K562 (cell line): ENCODE measurements at regions not wholly inside any gene's neighbourhood (a gene's known extent, or its start where the extent isn't known, plus 50 kb on each side); places are given as distances from the start of the nearest gene placed in this dataset.

Experiments used
- ATAC-seq: fragments of 200-7000 bp; cut with Tn5 transposase; 3 replicates; pipeline ENCODE4 v1.9.1; 2020; ENCODE audit warnings: moderate library complexity
- BruUV-seq: library from RNA; stranded (reverse); fragments of 400-500 nt; replicated peaks from 2 replicates; lab custom pipeline; 2021; lab: Mats Ljungman, UMichigan
- CTCF ChIA-PET: fragments of 300-600 bp; formaldehyde crosslinking; extraction: SDS; loops from one replicate; lab custom pipeline; 2021; ENCODE audit warnings: low intra/inter-chr PET ratio; lab: Yijun Ruan, JAX
- POLR2A ChIA-PET: fragments of 300-600, 350-650 bp; sonication (Branson Sonifier 250); formaldehyde crosslinking; extraction: SDS; loops from one replicate; lab custom pipeline; 2021; ENCODE audit warnings: antibody characterized with exemption, inconsistent platforms; lab: Yijun Ruan, JAX
- DNase-seq, 4 experiments: peaks; one replicate each; pipeline versions ENCODE4 v3.0.0 to v3.0.0-alpha.2; 2011 to 2018; ENCODE audit warnings: low spot score in 3 of 4, mixed read lengths in 3 of 4; ENCODE audit errors: extremely low read depth in 1 of 4
- FAIRE-seq: peaks from 2 replicates; lab custom pipeline; 2011; peaks lifted over from hg19 to GRCh38; lab: Jason Lieb, UNC
- H2AFZ ChIP-seq: 2 replicates; pipeline ENCODE4 v1.6.0; 2011; ENCODE audit warnings: low read depth, low read length, control low read depth, inconsistent platforms
- H3K27ac ChIP-seq: fragments of 200-600 bp; 3 replicates; pipeline ENCODE4 v1.8.0; 2011; ENCODE audit warnings: low read depth, mild to moderate bottlenecking, control low read depth, inconsistent platforms, low read length, moderate library complexity, mixed read lengths; ENCODE audit errors: extremely low read depth
- H3K27me3 ChIP-seq, 2 experiments: fragments of 300-600 bp in 1 of 2; 2 replicates in 1 of 2; 3 replicates in 1 of 2; pipeline versions ENCODE4 v1.6.0 to v1.8.0; 2011; ENCODE audit warnings: inconsistent platforms in 2 of 2, low read length in 2 of 2, mild to moderate bottlenecking in 1 of 2, mixed read lengths in 1 of 2, moderate library complexity in 1 of 2; ENCODE audit not compliant: control insufficient read depth in 2 of 2, insufficient read depth in 2 of 2
- H3K36me3 ChIP-seq: fragments of 300-600 bp; 3 replicates; pipeline ENCODE4 v1.8.0; 2011; ENCODE audit warnings: mild to moderate bottlenecking, low read length, inconsistent platforms; ENCODE audit not compliant: control insufficient read depth, insufficient read depth
- H3K4me1 ChIP-seq, 2 experiments: fragments of 200-600 bp in 1 of 2; replicated peaks in 1 of 2; 2 replicates in 1 of 2; 3 replicates in 1 of 2; pipeline versions ENCODE4 v1.5.1 to v1.8.0; 2011; ENCODE audit warnings: inconsistent platforms in 2 of 2, low read length in 2 of 2, mild to moderate bottlenecking in 1 of 2, mixed read lengths in 1 of 2, moderate library complexity in 1 of 2; ENCODE audit not compliant: control insufficient read depth in 2 of 2, insufficient read depth in 2 of 2
- H3K4me2 ChIP-seq: 2 replicates; pipeline ENCODE4 v1.6.1; 2011; ENCODE audit warnings: low read length, control low read depth, inconsistent platforms, mixed read lengths; ENCODE audit not compliant: insufficient read depth
- H3K4me3 ChIP-seq: fragments of 200-600 bp; sonication (generic), shearing (Covaris generic); 2 replicates; pipeline ENCODE4 v1.5.1; 2016; ENCODE audit warnings: control low read depth, inconsistent platforms
- H3K79me2 ChIP-seq: fragments of 200-600 bp; 3 replicates; pipeline ENCODE4 v1.8.0; 2011; ENCODE audit warnings: low read length, inconsistent platforms; ENCODE audit not compliant: control insufficient read depth, insufficient read depth
- H3K9ac ChIP-seq, 2 experiments: 2 replicates each; pipeline versions ENCODE4 v1.6.0 to v1.6.1; 2011; ENCODE audit warnings: low read depth in 2 of 2, low read length in 2 of 2, control low read depth in 1 of 2, inconsistent platforms in 1 of 2, mild to moderate bottlenecking in 1 of 2, mixed read lengths in 1 of 2; ENCODE audit not compliant: insufficient read depth in 1 of 2
- H3K9me1 ChIP-seq: one replicate; pipeline ENCODE4 v1.6.0; 2011; ENCODE audit warnings: inconsistent platforms, mild to moderate bottlenecking, low read length, moderate library complexity; ENCODE audit not compliant: control insufficient read depth, insufficient read depth
- H3K9me3 ChIP-seq: replicated peaks from 2 replicates; pipeline ENCODE4 v1.5.1; 2011; ENCODE audit warnings: low read depth, low read length, inconsistent platforms; ENCODE audit not compliant: control insufficient read depth, insufficient read depth
- H4K20me1 ChIP-seq: replicated peaks from 2 replicates; pipeline ENCODE4 v1.6.1; 2011; ENCODE audit warnings: low read length, inconsistent platforms, mixed read lengths; ENCODE audit not compliant: control insufficient read depth, insufficient read depth
- CAMTA2 ChIP-seq: fragments of 250-450 bp; sonication (Bioruptor Pico); conservative IDR thresholded peaks from 2 replicates; pipeline ENCODE4 v1.5.1; 2022
- CEBPZ ChIP-seq: fragments of 150-350 bp; IDR thresholded peaks from 2 replicates; pipeline ENCODE4 v1.6.1; 2014; ENCODE audit warnings: low read depth, mild to moderate bottlenecking, low read length, borderline replicate concordance
- CTCF ChIP-seq, 3 experiments: IDR thresholded peaks in 2 of 3; conservative IDR thresholded peaks in 1 of 3; 2 replicates each; pipeline ENCODE4 v1.5.1; 2011 to 2012; ENCODE audit warnings: low read length in 3 of 3, mild to moderate bottlenecking in 3 of 3, control low read depth in 2 of 3, improper control_type of control experiment in 1 of 3, inconsistent platforms in 1 of 3, low read depth in 1 of 3, mixed read lengths in 1 of 3, moderate library complexity in 1 of 3; ENCODE audit not compliant: insufficient read depth in 2 of 3
- E2F6 ChIP-seq, 2 experiments: IDR thresholded peaks; 2 replicates each; pipeline ENCODE4 v1.6.1; 2011; ENCODE audit warnings: borderline replicate concordance in 1 of 2, control low read depth in 1 of 2, low read depth in 1 of 2, low read length in 1 of 2, mild to moderate bottlenecking in 1 of 2, mixed read lengths in 1 of 2, moderate library complexity in 1 of 2; ENCODE audit not compliant: insufficient read depth in 1 of 2, insufficient read length in 1 of 2, poor library complexity in 1 of 2, severe bottlenecking in 1 of 2; ENCODE audit errors: extremely low read depth in 1 of 2
- NBN ChIP-seq: fragments of 450-650 bp; IDR thresholded peaks from 2 replicates; pipeline ENCODE4 v1.6.1; 2016; ENCODE audit warnings: low read depth, mild to moderate bottlenecking
- NCOR1 ChIP-seq: fragments of 450-650 bp; IDR thresholded peaks from 2 replicates; pipeline ENCODE4 v1.6.1; 2016; ENCODE audit warnings: mild to moderate bottlenecking, moderate library complexity
- NUFIP1 ChIP-seq: fragments of 450-650 bp; IDR thresholded peaks from 2 replicates; pipeline ENCODE4 v1.6.1; 2018; ENCODE audit not compliant: partially characterized antibody
- SUPT5H ChIP-seq: fragments of 450-650 bp; IDR thresholded peaks from 2 replicates; pipeline ENCODE4 v1.6.1; 2016
- TARDBP ChIP-seq: fragments of 450-650 bp; IDR thresholded peaks from 2 replicates; pipeline ENCODE4 v1.6.1; 2016
- USF2 ChIP-seq: sonication (generic); formaldehyde crosslinking; IDR thresholded peaks from 2 replicates; pipeline ENCODE4 v1.5.0; 2020; ENCODE audit warnings: missing genetic modification reagents
- ZEB2 ChIP-seq: fragments of 450-650 bp; IDR thresholded peaks from 2 replicates; pipeline ENCODE4 v1.6.1; 2016
- ZNF586 ChIP-seq: fragments of 450-650 bp; formaldehyde crosslinking; conservative IDR thresholded peaks from 2 replicates; pipeline ENCODE4 v1.4.0; 2020; ENCODE audit warnings: mild to moderate bottlenecking, moderate library complexity
- ZNF79 ChIP-seq: fragments of 250-450 bp; sonication (Bioruptor Pico); IDR thresholded peaks from 2 replicates; pipeline ENCODE4 v1.4.0; 2020; ENCODE audit warnings: low read depth, mild to moderate bottlenecking, moderate library complexity
- WGBS: fragments of 100-300 bp; shearing (Covaris generic); methylation state at CpG from one replicate; pipeline ENCODE4 v1.1.6; 2016; ENCODE audit warnings: low coverage, mixed read lengths; ENCODE audit not compliant: insufficient coverage; ENCODE audit errors: missing lambda C conversion rate; 5-methylcytosine and 5-hydroxymethylcytosine counted together
- in situ Hi-C: fragments of 300-500 bp; cut with MboI; formaldehyde crosslinking; loops from 4 replicates; pipeline ENCODE4 v1.15.0; 2018; ENCODE audit warnings: inconsistent platforms, mixed read lengths
- intact Hi-C: fragments of 100-400 bp; cut with micrococcal nuclease; formaldehyde crosslinking; loops from 2 replicates; pipeline ENCODE4 v1.14.2; 2022

GRCh38 chr7:132641238-132641637, 65.0 kb upstream of the PLXNA4 start:
- no peak overlapping the region for H3K4me3 ChIP-seq
- no peak for FAIRE-seq
- ChIA-PET CTCF (no interaction called here), POLR2A (no interaction called here)
- intact Hi-C loops (no loop called here), in situ Hi-C loops (no loop called here)
- H3K4me1 ChIP-seq: no peaks in the 10 kb centered on the region
- H3K27ac ChIP-seq: no peak overlapping the region
- no TSS peak for BruUV-seq
- no peaks in the 10 kb centered on the region for H3K9me3 ChIP-seq
- no peaks in the 10 kb centered on the region for H3K9me1 ChIP-seq
- H3K36me3 ChIP-seq: no peaks in the 10 kb centered on the region
- H3K79me2 ChIP-seq: no peaks in the 10 kb centered on the region
- peaks cover 0 to 12% of the 10 kb centered on the region in 2 experiments; a peak in 3 of 5 replicates for H3K27me3 ChIP-seq
- no peak for DNase-seq
- H4K20me1 ChIP-seq: no peaks in the 10 kb centered on the region; the same call in 1 of the 2 replicates
- no peak overlapping the region for H3K9ac ChIP-seq
- H2AFZ ChIP-seq: no peak overlapping the region
- no peak overlapping the region for H3K4me2 ChIP-seq
- ATAC-seq: no peak
- 0% methylated on average over 1 of the region's 1 CpG for WGBS
- no peak for TF ChIP-seq USF2 (CRISPR knock-in tag)
- no peak for TF ChIP-seq ZNF79
- no peak for TF ChIP-seq TARDBP
- TF ChIP-seq ZEB2: no peak
- TF ChIP-seq NCOR1: no peak
- TF ChIP-seq CEBPZ: no peak
- TF ChIP-seq CAMTA2 (CRISPR knock-in tag): no peak
- no peak for TF ChIP-seq SUPT5H
- TF ChIP-seq NUFIP1: no peak
- TF ChIP-seq E2F6 (IDR thresholded peaks at IDR 0.05; ENCODE audit: borderline replicate concordance in 1 of 2, extremely low read depth in 1 of 2, insufficient read depth in 1 of 2, insufficient read length in 1 of 2, low read depth in 1 of 2, low read length in 1 of 2, poor library complexity in 1 of 2, severe bottlenecking in 1 of 2): no peak
- TF ChIP-seq ZNF586 (CRISPR knock-in tag): no peak
- no peak for TF ChIP-seq CTCF (IDR thresholded peaks at IDR 0.05 in 2 of 3, conservative IDR thresholded peaks at IDR 0.05 in 1 of 3; ENCODE audit: insufficient read depth in 2 of 3, low read depth in 1 of 3, low read length in 3 of 3)
- TF ChIP-seq NBN: no peak
